GM12878 (cell line): ENCODE measurements at regions not wholly inside any gene's neighbourhood (a gene's known extent, or its start where the extent isn't known, plus 50 kb on each side); places are given as distances from the start of the nearest gene placed in this dataset.

Experiments used
- ATAC-seq: fragments of 200-7000 bp; cut with Tn5 transposase; 3 replicates; pipeline ENCODE4 v1.9.1; 2020; ENCODE audit warnings: mild to moderate bottlenecking, moderate library complexity
- BruUV-seq: library from RNA; stranded (reverse); fragments of 400-500 nt; replicated peaks from 2 replicates; lab custom pipeline; 2021; lab: Mats Ljungman, UMichigan
- CTCF ChIA-PET: fragments of 300-600 bp; sonication (Branson Sonifier 250); formaldehyde crosslinking; extraction: SDS; loops from one replicate; lab custom pipeline; 2021; ENCODE audit warnings: inconsistent platforms; lab: Yijun Ruan, JAX
- POLR2A ChIA-PET: fragments of 350-600 bp; formaldehyde crosslinking; extraction: SDS; loops from one replicate; lab custom pipeline; 2021; ENCODE audit warnings: inconsistent platforms; lab: Charles Lee
- RAD21 ChIA-PET: fragments of 300-600 bp; sonication (Branson Sonifier 250); formaldehyde crosslinking; loops from one replicate; lab custom pipeline; 2023; ENCODE audit warnings: antibody characterized with exemption; ENCODE audit not compliant: unreplicated experiment; lab: Charles Lee
- SMC1A ChIA-PET: fragments of 300-600 bp; sonication (Branson Sonifier 250); formaldehyde crosslinking; loops from one replicate; lab custom pipeline; 2023; ENCODE audit not compliant: unreplicated experiment, uncharacterized antibody; lab: Charles Lee
- DNase-seq: peaks from one replicate; pipeline ENCODE4 v3.0.0-alpha.2; 2011; ENCODE audit warnings: low read depth, low spot score
- FAIRE-seq: peaks from 3 replicates; lab custom pipeline; 2011; peaks lifted over from hg19 to GRCh38; lab: Jason Lieb, UNC
- H2AFZ ChIP-seq: 2 replicates; pipeline ENCODE4 v1.6.0; 2011; ENCODE audit warnings: low read depth, low read length, control low read depth; ENCODE audit not compliant: control insufficient read depth
- H3K27ac ChIP-seq: 2 replicates; pipeline ENCODE4 v1.5.1; 2011; ENCODE audit warnings: control low read depth; ENCODE audit not compliant: control insufficient read depth, insufficient read depth
- H3K27me3 ChIP-seq, 2 experiments: replicated peaks in 1 of 2; 2 replicates each; pipeline versions ENCODE4 v1.6.0 to v1.6.1; 2011; ENCODE audit warnings: low read length in 1 of 2; ENCODE audit not compliant: control insufficient read depth in 2 of 2, insufficient read depth in 2 of 2
- H3K36me3 ChIP-seq, 2 experiments: 2 replicates each; pipeline ENCODE4 v1.5.1; 2011; ENCODE audit warnings: low read length in 1 of 2; ENCODE audit not compliant: control insufficient read depth in 2 of 2, insufficient read depth in 2 of 2
- H3K4me1 ChIP-seq: 2 replicates; pipeline ENCODE4 v1.6.1; 2011; ENCODE audit warnings: mild to moderate bottlenecking, low read length, moderate library complexity, mixed read lengths; ENCODE audit not compliant: control insufficient read depth, insufficient read depth
- H3K4me2 ChIP-seq: 2 replicates; pipeline ENCODE4 v1.6.0; 2011; ENCODE audit warnings: control low read depth; ENCODE audit not compliant: control insufficient read depth, insufficient read depth
- H3K4me3 ChIP-seq: fragments of 200-600 bp; sonication (generic); 2 replicates; pipeline ENCODE4 v1.5.1; 2016
- H3K79me2 ChIP-seq: 2 replicates; pipeline ENCODE4 v1.6.0; 2011; ENCODE audit warnings: low read length; ENCODE audit not compliant: control insufficient read depth, insufficient read depth
- H3K9ac ChIP-seq: 2 replicates; pipeline ENCODE4 v1.8.0; 2011; ENCODE audit warnings: low read length, control low read depth, mixed read lengths; ENCODE audit not compliant: control insufficient read depth, insufficient read depth
- H3K9me3 ChIP-seq: replicated peaks from 3 replicates; pipeline ENCODE4 v1.5.1; 2011; ENCODE audit warnings: mild to moderate bottlenecking, low read length; ENCODE audit not compliant: control insufficient read depth, insufficient read depth
- H4K20me1 ChIP-seq: 2 replicates; pipeline ENCODE4 v1.6.0; 2011; ENCODE audit not compliant: control insufficient read depth, insufficient read depth
- BCLAF1 ChIP-seq: fragments of 450-650 bp; IDR thresholded peaks from 2 replicates; pipeline ENCODE4 v1.6.1; 2017; ENCODE audit warnings: antibody characterized with exemption, mild to moderate bottlenecking, moderate library complexity
- BHLHE40 ChIP-seq, 2 experiments: fragments of 450-650 bp in 1 of 2; IDR thresholded peaks; 2 replicates each; pipeline ENCODE4 v1.6.1; 2011 to 2017; ENCODE audit warnings: low read depth in 2 of 2, borderline replicate concordance in 1 of 2, improper control_type of control experiment in 1 of 2, low read length in 1 of 2, mild to moderate bottlenecking in 1 of 2
- FOS ChIP-seq: IDR thresholded peaks from 3 replicates; pipeline ENCODE4 v1.6.1; 2011; ENCODE audit warnings: borderline replicate concordance; ENCODE audit not compliant: insufficient read length; ENCODE audit errors: extremely low read depth
- FOXK2 ChIP-seq: fragments of 450-650 bp; IDR thresholded peaks from 2 replicates; pipeline ENCODE4 v1.6.1; 2017; ENCODE audit warnings: mild to moderate bottlenecking, moderate library complexity
- GABPA ChIP-seq: IDR thresholded peaks from 2 replicates; pipeline ENCODE4 v1.6.1; 2014; ENCODE audit warnings: antibody characterized with exemption, low read depth, mild to moderate bottlenecking, inconsistent platforms
- KLF5 ChIP-seq: fragments of 450-650 bp; IDR thresholded peaks from 2 replicates; pipeline ENCODE4 v1.6.1; 2014; ENCODE audit warnings: mild to moderate bottlenecking; ENCODE audit not compliant: partially characterized antibody
- RBBP5 ChIP-seq: fragments of 200-600 bp; sonication (generic); conservative IDR thresholded peaks from 2 replicates; pipeline ENCODE4 v1.6.1; 2016
- SMC3 ChIP-seq: IDR thresholded peaks from 2 replicates; pipeline ENCODE4 v1.6.1; 2011; ENCODE audit warnings: low read length, improper control_type of control experiment, borderline replicate concordance
- STAT3 ChIP-seq: IDR thresholded peaks from 2 replicates; pipeline ENCODE4 v1.6.1; 2011; ENCODE audit warnings: low read depth, low read length, improper control_type of control experiment
- TARDBP ChIP-seq: IDR thresholded peaks from 2 replicates; pipeline ENCODE4 v1.6.1; 2016; ENCODE audit warnings: borderline replicate concordance
- WGBS: methylation state at CpG from one replicate; pipeline ENCODE4 v1.1.6; 2016; ENCODE audit warnings: low lambda C conversion rate; ENCODE audit not compliant: insufficient replicate concordance, insufficient coverage; ENCODE audit errors: missing lambda C conversion rate; 5-methylcytosine and 5-hydroxymethylcytosine counted together
- in situ Hi-C: fragments of 300-500 bp; cut with MboI; formaldehyde crosslinking; loops from 9 replicates; pipeline ENCODE4 v1.14.3; 2018; ENCODE audit warnings: mixed read lengths
- intact Hi-C: fragments of 100-400 bp; cut with micrococcal nuclease; formaldehyde crosslinking; loops from one replicate; pipeline ENCODE4 v1.14.2; 2022; ENCODE audit not compliant: unreplicated experiment
- TF ChIP-seq, protein P1 (sequence below): fragments of 450-650 bp; IDR thresholded peaks from 2 replicates; pipeline ENCODE4 v1.6.1; 2017; ENCODE audit warnings: low read depth, mild to moderate bottlenecking, moderate library complexity

GRCh38 chr20:40320517-40321011 lies 368.5 kb downstream of the MAFB start:
- CTCF ChIA-PET: interaction anchor here (0.7 kb wide), 1 partner anchor 105 kb away, joined by 3 read pairs; no protein-coding TSS in a partner anchor
- FAIRE-seq: no peak

More at GRCh38 chr20:40320517-40321011, 368.5 kb downstream of the MAFB start:
- Histone ChIP-seq H3K27ac (no peak overlapping the region), H3K4me1 (no peaks in the 10 kb centered on the region), H3K36me3 (no peaks in the 10 kb centered on the region), H3K27me3 (peaks cover 0 to 2% of the 10 kb centered on the region in 2 experiments; a peak in 1 of 4 replicates), H3K9me3 (no peaks in the 10 kb centered on the region), H3K4me3 (no peak overlapping the region), H2AFZ (no peak overlapping the region), H3K79me2 (no peaks in the 10 kb centered on the region), H3K9ac (no peak overlapping the region), H4K20me1 (no peaks in the 10 kb centered on the region), H3K4me2 (no peak overlapping the region)
- no TSS peak for BruUV-seq
- in situ Hi-C loops (no loop called here), intact Hi-C loops (no loop called here)
- TF ChIP-seq FOXK2: no peak
- no peak for TF ChIP-seq BHLHE40 (IDR thresholded peaks at IDR 0.05; ENCODE audit: borderline replicate concordance in 1 of 2, low read depth in 2 of 2, low read length in 1 of 2)
- TF ChIP-seq STAT3: no peak
- TF ChIP-seq SMC3: no peak
- no peak for TF ChIP-seq GABPA
- no peak for TF ChIP-seq FOS
- no peak for TF ChIP-seq TARDBP
- TF ChIP-seq RBBP5: no peak
- TF ChIP-seq, protein P1, sequence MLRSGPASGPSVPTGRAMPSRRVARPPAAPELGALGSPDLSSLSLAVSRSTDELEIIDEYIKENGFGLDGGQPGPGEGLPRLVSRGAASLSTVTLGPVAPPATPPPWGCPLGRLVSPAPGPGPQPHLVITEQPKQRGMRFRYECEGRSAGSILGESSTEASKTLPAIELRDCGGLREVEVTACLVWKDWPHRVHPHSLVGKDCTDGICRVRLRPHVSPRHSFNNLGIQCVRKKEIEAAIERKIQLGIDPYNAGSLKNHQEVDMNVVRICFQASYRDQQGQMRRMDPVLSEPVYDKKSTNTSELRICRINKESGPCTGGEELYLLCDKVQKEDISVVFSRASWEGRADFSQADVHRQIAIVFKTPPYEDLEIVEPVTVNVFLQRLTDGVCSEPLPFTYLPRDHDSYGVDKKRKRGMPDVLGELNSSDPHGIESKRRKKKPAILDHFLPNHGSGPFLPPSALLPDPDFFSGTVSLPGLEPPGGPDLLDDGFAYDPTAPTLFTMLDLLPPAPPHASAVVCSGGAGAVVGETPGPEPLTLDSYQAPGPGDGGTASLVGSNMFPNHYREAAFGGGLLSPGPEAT: no peak
- TF ChIP-seq KLF5: no peak
- no peak for TF ChIP-seq BCLAF1
- POLR2A ChIA-PET: no interaction called here
- SMC1A ChIA-PET: no interaction called here
- no peak for ATAC-seq
- RAD21 ChIA-PET: no interaction called here
- 25% methylated on average over 7 of the region's 7 CpGs for WGBS
- no peak for DNase-seq
